HCT116 (cell line): ENCODE measurements at regions not wholly inside any gene's neighbourhood (a gene's known extent, or its start where the extent isn't known, plus 50 kb on each side); places are given as distances from the start of the nearest gene placed in this dataset.

Experiments
- ATAC-seq: fragments of 200-7000 bp; cut with Tn5 transposase; 2 replicates; pipeline ENCODE4 v1.9.1; 2020; ENCODE audit warnings: mild to moderate bottlenecking, moderate library complexity
- BruUV-seq: library from RNA; stranded (reverse); fragments of 400-500 nt; replicated peaks from 2 replicates; lab custom pipeline; 2021; lab: Mats Ljungman, UMichigan
- CTCF ChIA-PET: fragments of 300-600 bp; sonication (Branson Sonifier 250); formaldehyde crosslinking; loops from one replicate; lab custom pipeline; 2021; ENCODE audit warnings: antibody characterized with exemption; lab: Charles Lee
- POLR2A ChIA-PET: fragments of 300-600, 350-600 bp; sonication (Branson Sonifier 250); formaldehyde crosslinking; loops from one replicate; lab custom pipeline; 2021; ENCODE audit warnings: antibody characterized with exemption; lab: Charles Lee
- RAD21 ChIA-PET, 2 experiments: fragments of 300-600 bp; sonication (Branson Sonifier 250); formaldehyde crosslinking; loops; one replicate each; lab custom pipeline; 2023; ENCODE audit warnings: low total read pairs in 2 of 2; ENCODE audit not compliant: uncharacterized antibody in 2 of 2, unreplicated experiment in 2 of 2, low non-redundant PET in 1 of 2; lab: Charles Lee
- DNase-seq: peaks from one replicate; pipeline ENCODE4 v3.0.0-alpha.2; 2010; ENCODE audit warnings: low read depth, low spot score
- H2AFZ ChIP-seq: fragments of 200-600 bp; shearing (Covaris generic), sonication (generic); 2 replicates; pipeline ENCODE4 v1.6.1; 2017; ENCODE audit warnings: low read depth, mixed run types, mixed read lengths, antibody characterized with exemption, low read length; ENCODE audit not compliant: poor library complexity, severe bottlenecking
- H3K27ac ChIP-seq: 2 replicates; pipeline ENCODE4 v1.5.1; 2012; ENCODE audit warnings: low read depth, low read length
- H3K27me3 ChIP-seq: fragments of 200-600 bp; sonication (generic); 2 replicates; pipeline ENCODE4 v1.6.1; 2016; ENCODE audit warnings: mixed run types, low read length, mixed read lengths; ENCODE audit not compliant: insufficient read depth
- H3K36me3 ChIP-seq, 2 experiments: fragments of 200-500 bp in 1 of 2; fragments of 200-600 bp in 1 of 2; sonication (Bioruptor generic) in 1 of 2; sonication (generic) in 1 of 2; 2 replicates each; pipeline versions ENCODE4 v1.5.1 to v1.6.1; 2014 to 2016; ENCODE audit warnings: low read length in 2 of 2, inconsistent platforms in 1 of 2, mixed read lengths in 1 of 2, mixed run types in 1 of 2; ENCODE audit not compliant: insufficient read depth in 2 of 2, control insufficient read depth in 1 of 2
- H3K4me1 ChIP-seq, 2 experiments: fragments of 200-600 bp in 1 of 2; sonication (generic) in 1 of 2; 2 replicates each; pipeline versions ENCODE4 v1.5.1 to v1.6.1; 2012 to 2017; ENCODE audit warnings: low read length in 2 of 2, inconsistent platforms in 1 of 2, mild to moderate bottlenecking in 1 of 2, mixed read lengths in 1 of 2, mixed run types in 1 of 2, moderate library complexity in 1 of 2; ENCODE audit not compliant: insufficient read depth in 2 of 2, control insufficient read depth in 1 of 2
- H3K4me2 ChIP-seq: fragments of 200-600 bp; sonication (generic); 2 replicates; pipeline ENCODE4 v1.6.1; 2017; ENCODE audit warnings: mixed run types, low read length, mixed read lengths
- H3K4me3 ChIP-seq, 2 experiments: fragments of 200-600 bp in 1 of 2; sonication (generic) in 1 of 2; replicated peaks in 1 of 2; 2 replicates each; pipeline ENCODE4 v1.5.1; 2011 to 2016; ENCODE audit warnings: low read length in 2 of 2, control low read depth in 1 of 2, low read depth in 1 of 2, mild to moderate bottlenecking in 1 of 2, mixed read lengths in 1 of 2, mixed run types in 1 of 2
- H3K79me2 ChIP-seq: fragments of 200-600 bp; sonication (generic); 2 replicates; pipeline ENCODE4 v1.6.1; 2017; ENCODE audit warnings: mild to moderate bottlenecking, mixed run types, low read length, moderate library complexity, mixed read lengths; ENCODE audit not compliant: insufficient read depth
- H3K9ac ChIP-seq: fragments of 200-600 bp; sonication (generic); 2 replicates; pipeline ENCODE4 v1.6.1; 2016; ENCODE audit warnings: low read length, mixed read lengths
- H3K9me2 ChIP-seq: fragments of 200-600 bp; sonication (generic), shearing (Covaris generic); 2 replicates; pipeline ENCODE4 v1.6.1; 2017; ENCODE audit warnings: mixed run types, mild to moderate bottlenecking, moderate library complexity; ENCODE audit not compliant: insufficient read depth
- H3K9me3 ChIP-seq, 2 experiments: fragments of 200-500 bp in 1 of 2; fragments of 200-600 bp in 1 of 2; sonication (Bioruptor generic) in 1 of 2; sonication (generic) in 1 of 2; 2 replicates each; pipeline ENCODE4 v1.6.1; 2014 to 2017; ENCODE audit warnings: low read length in 2 of 2, mixed read lengths in 2 of 2, inconsistent platforms in 1 of 2, low read depth in 1 of 2, mild to moderate bottlenecking in 1 of 2, mixed run types in 1 of 2, moderate library complexity in 1 of 2; ENCODE audit not compliant: control insufficient read depth in 1 of 2, insufficient read depth in 1 of 2
- H4K20me1 ChIP-seq: fragments of 200-600 bp; sonication (generic), shearing (Covaris generic); 2 replicates; pipeline ENCODE4 v1.6.1; 2017; ENCODE audit warnings: mixed run types, mild to moderate bottlenecking, moderate library complexity; ENCODE audit not compliant: insufficient read depth
- ATF3 ChIP-seq: IDR thresholded peaks from 2 replicates; pipeline ENCODE4 v1.6.1; 2012
- CBX3 ChIP-seq: IDR thresholded peaks from 2 replicates; pipeline ENCODE4 v1.6.1; 2012; ENCODE audit warnings: low read depth
- CTCF ChIP-seq, 3 experiments: fragments of 200-600 bp in 1 of 3; sonication (generic) in 1 of 3; IDR thresholded peaks in 2 of 3; conservative IDR thresholded peaks in 1 of 3; 2 replicates each; pipeline ENCODE4 v1.5.1; 2012 to 2017; ENCODE audit warnings: low read depth in 2 of 3, low read length in 2 of 3, antibody characterized with exemption in 1 of 3, borderline replicate concordance in 1 of 3, control low read depth in 1 of 3, mild to moderate bottlenecking in 1 of 3, mixed read lengths in 1 of 3, mixed run types in 1 of 3, moderate library complexity in 1 of 3; ENCODE audit not compliant: insufficient read depth in 1 of 3
- EGR1 ChIP-seq: IDR thresholded peaks from 2 replicates; pipeline ENCODE4 v1.6.1; 2012; ENCODE audit warnings: low read depth
- ELF1 ChIP-seq: IDR thresholded peaks from 2 replicates; pipeline ENCODE4 v1.6.1; 2012; ENCODE audit warnings: low read depth, borderline replicate concordance
- EZH2 ChIP-seq: fragments of 200-600 bp; sonication (generic); IDR thresholded peaks from 2 replicates; pipeline ENCODE4 v1.6.1; 2017; ENCODE audit warnings: antibody characterized with exemption, mixed run types
- FOSL1 ChIP-seq: IDR thresholded peaks from 2 replicates; pipeline ENCODE4 v1.6.1; 2012; ENCODE audit warnings: low read depth
- JUND ChIP-seq: IDR thresholded peaks from 2 replicates; pipeline ENCODE4 v1.6.1; 2012
- POLR2AphosphoS5 ChIP-seq: IDR thresholded peaks from 2 replicates; pipeline ENCODE4 v1.6.1; 2011; ENCODE audit warnings: mild to moderate bottlenecking, low read depth, low read length, moderate library complexity
- SIN3A ChIP-seq: IDR thresholded peaks from 2 replicates; pipeline ENCODE4 v1.6.1; 2012; ENCODE audit warnings: low read depth
- SP1 ChIP-seq: IDR thresholded peaks from 2 replicates; pipeline ENCODE4 v1.6.1; 2012; ENCODE audit warnings: low read depth
- SRF ChIP-seq: IDR thresholded peaks from 2 replicates; pipeline ENCODE4 v1.6.1; 2012; ENCODE audit warnings: low read depth
- YY1 ChIP-seq: IDR thresholded peaks from 2 replicates; pipeline ENCODE4 v1.6.1; 2011; ENCODE audit warnings: low read length, low read depth, moderate library complexity, mild to moderate bottlenecking; ENCODE audit not compliant: insufficient replicate concordance; ENCODE audit errors: extremely low read depth
- ZBTB33 ChIP-seq: IDR thresholded peaks from 2 replicates; pipeline ENCODE4 v1.6.1; 2011; ENCODE audit warnings: mild to moderate bottlenecking, low read length, moderate library complexity; ENCODE audit not compliant: insufficient replicate concordance; ENCODE audit errors: extremely low read depth
- ZNF274 ChIP-seq: fragments of 200-500 bp; sonication (Bioruptor generic); IDR thresholded peaks from 2 replicates; pipeline ENCODE4 v1.6.1; 2014; ENCODE audit warnings: mild to moderate bottlenecking, low read depth, low read length, inconsistent platforms
- intact Hi-C: fragments of 100-400 bp; cut with micrococcal nuclease; formaldehyde crosslinking; loops from 2 replicates; pipeline ENCODE4 v1.10.0; 2022

GRCh38 chr3:117404730-117405129 lies 695.2 kb downstream of the TUSC7 start:
- Histone ChIP-seq H3K9ac (no peak overlapping the region), H3K36me3 (no peaks in the 10 kb centered on the region), H3K9me3 (no peaks in the 10 kb centered on the region), H3K4me3 (no peak overlapping the region), H4K20me1 (no peaks in the 10 kb centered on the region), H3K79me2 (no peaks in the 10 kb centered on the region), H3K4me1 (no peaks in the 10 kb centered on the region), H3K9me2 (no peaks in the 10 kb centered on the region), H2AFZ (no peak overlapping the region), H3K4me2 (no peak overlapping the region), H3K27ac (no peak overlapping the region), H3K27me3 (peaks cover 5% of the 10 kb centered on the region; the same call in 1 of the 2 replicates)
- BruUV-seq: no TSS peak
- no peak for ATAC-seq
- DNase-seq: no peak
- POLR2A ChIA-PET: no interaction called here
- CTCF ChIA-PET: no interaction called here
- RAD21 ChIA-PET: no interaction called here
- TF ChIP-seq EZH2 (no peak), ZBTB33 (no peak), FOSL1 (no peak)
- intact Hi-C loops: no loop called here

- intact Hi-C loops: no loop called here
- no TSS peak for BruUV-seq
- ChIA-PET POLR2A (no interaction called here), RAD21 (no interaction called here), CTCF (no interaction called here)
- H3K4me3 ChIP-seq: no peak overlapping the region
- H3K36me3 ChIP-seq: no peaks in the 10 kb centered on the region
- H3K9me3 ChIP-seq: no peaks in the 10 kb centered on the region
- no peaks in the 10 kb centered on the region; the same call in 1 of the 2 replicates for H3K27me3 ChIP-seq
- H3K4me1 ChIP-seq: no peaks in the 10 kb centered on the region
- no peak overlapping the region for H3K27ac ChIP-seq
- ATAC-seq (no peak), DNase-seq (no peak)
- H3K9me2 ChIP-seq: no peaks in the 10 kb centered on the region
- no peak overlapping the region for H2AFZ ChIP-seq
- H4K20me1 ChIP-seq: no peaks in the 10 kb centered on the region
- no peaks in the 10 kb centered on the region for H3K79me2 ChIP-seq
- TF ChIP-seq YY1 (no peak), POLR2AphosphoS5 (no peak), SRF (no peak), EGR1 (no peak), JUND (no peak), EZH2 (no peak), CBX3 (no peak), ATF3 (no peak), SP1 (no peak), CTCF (IDR thresholded peaks at IDR 0.05 in 2 of 3, conservative IDR thresholded peaks at IDR 0.05 in 1 of 3; ENCODE audit: borderline replicate concordance in 1 of 3, insufficient read depth in 1 of 3, low read depth in 2 of 3, low read length in 2 of 3) (no peak), FOSL1 (no peak), ZNF274 (no peak), ELF1 (no peak), SIN3A (no peak)
- H3K9ac ChIP-seq: no peak overlapping the region
- no peak overlapping the region for H3K4me2 ChIP-seq
Measured at GRCh38 chr3:117405359-117405758, 695.8 kb downstream of the TUSC7 start.
